BE2C (cell line): ENCODE measurements at regions not wholly inside any gene's neighbourhood (a gene's known extent, or its start where the extent isn't known, plus 50 kb on each side); places are given as distances from the start of the nearest gene placed in this dataset.
"Not testable (repeated sequence)": the region's sequence is repeated elsewhere in the genome, so short reads cannot be mapped to it uniquely, and the experiment has no call there.

Source experiments
- DNase-seq: peaks from one replicate; pipeline ENCODE4 v3.0.0-alpha.2; 2020
- H3K27me3 ChIP-seq: fragments of 250-450 bp; sonication (Bioruptor Pico); 2 replicates; pipeline ENCODE4 v1.5.1; 2020; ENCODE audit warnings: mild to moderate bottlenecking
- H3K36me3 ChIP-seq: fragments of 250-450 bp; sonication (Bioruptor Pico); 2 replicates; pipeline ENCODE4 v1.5.1; 2020; ENCODE audit warnings: mild to moderate bottlenecking
- H3K4me1 ChIP-seq: fragments of 250-450 bp; sonication (Bioruptor Pico); 2 replicates; pipeline ENCODE4 v1.5.1; 2020
- H3K4me3 ChIP-seq: 2 replicates; pipeline ENCODE4 v1.5.1; 2011; ENCODE audit warnings: low read depth, low read length
- H3K9me3 ChIP-seq: fragments of 250-450 bp; sonication (Bioruptor Pico); 2 replicates; pipeline ENCODE4 v1.5.1; 2020
- CTCF ChIP-seq: IDR thresholded peaks from 2 replicates; pipeline ENCODE4 v1.5.1; 2012; ENCODE audit warnings: mild to moderate bottlenecking, low read depth, low read length

GRCh38 chr13:82092312-82092711, 1751.4 kb upstream of the SPRY2 start:
- Histone ChIP-seq H3K9me3 (no peaks in the 10 kb centered on the region), H3K27me3 (no peaks in the 10 kb centered on the region), H3K4me3 (no peak overlapping the region), H3K36me3 (no peaks in the 10 kb centered on the region), H3K4me1 (no peaks in the 10 kb centered on the region)
- TF ChIP-seq CTCF = no peak
- no peak for DNase-seq

GRCh38 chr13:82088781-82089180, 1747.9 kb upstream of the SPRY2 start:
- Histone ChIP-seq H3K9me3 (no peaks in the 10 kb centered on the region), H3K4me3 (no peak overlapping the region), H3K4me1 (no peaks in the 10 kb centered on the region), H3K27me3 (no peaks in the 10 kb centered on the region), H3K36me3 (no peaks in the 10 kb centered on the region)
- TF ChIP-seq CTCF = no peak
- DNase-seq = no peak

- no peak for TF ChIP-seq CTCF
- Histone ChIP-seq H3K4me3 (no peak overlapping the region), H3K9me3 (no peaks in the 10 kb centered on the region), H3K36me3 (no peaks in the 10 kb centered on the region), H3K4me1 (peaks cover 6% of the 10 kb centered on the region; the same call in 1 of the 2 replicates), H3K27me3 (no peaks in the 10 kb centered on the region)
- no peak for DNase-seq
Observed at GRCh38 chr13:82076496-82076895, 1735.6 kb upstream of the SPRY2 start.

- Histone ChIP-seq H3K36me3 (no peaks in the 10 kb centered on the region), H3K27me3 (no peaks in the 10 kb centered on the region), H3K4me1 (peaks cover 9% of the 10 kb centered on the region; the same call in 1 of the 2 replicates), H3K4me3 (no peak overlapping the region), H3K9me3 (no peaks in the 10 kb centered on the region)
- no peak for TF ChIP-seq CTCF
- no peak for DNase-seq
Observed at GRCh38 chr13:82070416-82070815, 1729.5 kb upstream of the SPRY2 start.

GRCh38 chr13:82062772-82063171, 1721.8 kb upstream of the SPRY2 start:
- no peak for DNase-seq
- Histone ChIP-seq H3K27me3 (no peaks in the 10 kb centered on the region), H3K9me3 (no peaks in the 10 kb centered on the region), H3K4me3 (no peak overlapping the region), H3K36me3 (no peaks in the 10 kb centered on the region), H3K4me1 (no peaks in the 10 kb centered on the region; the same call in 1 of the 2 replicates)
- TF ChIP-seq CTCF = no peak

GRCh38 chr13:82058364-82058763, 1717.4 kb upstream of the SPRY2 start:
- H3K9me3 ChIP-seq = no peaks in the 10 kb centered on the region
- no peak overlapping the region for H3K4me3 ChIP-seq
- no peaks in the 10 kb centered on the region for H3K27me3 ChIP-seq
- no peak for DNase-seq
- no peaks in the 10 kb centered on the region; the same call in 1 of the 2 replicates for H3K4me1 ChIP-seq
- TF ChIP-seq CTCF = no peak
- no peaks in the 10 kb centered on the region for H3K36me3 ChIP-seq

GRCh38 chr13:82045316-82045715, 1704.4 kb upstream of the SPRY2 start:
- H3K36me3 ChIP-seq, H3K27me3 ChIP-seq, H3K4me3 ChIP-seq, H3K9me3 ChIP-seq, DNase-seq, H3K4me1 ChIP-seq: not testable (repeated sequence)
